ENCODE measurements at regions not wholly inside any gene's neighbourhood (a gene's known extent, or its start where the extent isn't known, plus 50 kb on each side); places are given as distances from the start of the nearest gene placed in this dataset.

DNA sequence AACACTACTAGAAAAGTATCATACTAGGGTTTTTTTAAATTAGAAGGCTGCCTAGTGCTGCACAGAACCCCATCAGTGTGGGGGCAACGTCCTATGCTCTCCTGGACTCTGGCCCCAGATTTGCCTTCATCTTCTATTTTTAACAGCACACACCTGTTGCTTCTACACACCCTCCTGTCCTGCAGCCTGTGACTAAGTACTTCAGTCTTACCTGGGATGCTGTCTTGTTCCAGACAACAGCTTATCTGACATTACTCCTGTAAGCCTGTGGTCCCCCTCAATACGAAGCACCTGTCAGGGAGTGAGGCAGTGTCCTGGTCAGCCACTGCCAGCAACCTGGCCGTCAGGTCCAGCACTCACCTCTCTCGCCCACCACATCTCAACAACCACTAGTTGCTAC, 247.6 kb upstream of the PSMD7 start:
- Histone ChIP-seq H3K27ac (ENCODE audit: low read depth, low read length) (no peak overlapping the region), H3K4me3 (ENCODE audit: low read length in 3 of 3) (no peak overlapping the region), H3K9me3 (ENCODE audit: control insufficient read depth in 3 of 3, low read length in 3 of 3) (no peaks in the 10 kb centered on the region), H3K36me3 (ENCODE audit: control insufficient read depth in 3 of 3, insufficient read depth in 3 of 3, low read length in 3 of 3) (no peaks in the 10 kb centered on the region), H3K9ac (ENCODE audit: low read depth in 1 of 3, low read length in 3 of 3) (no peak overlapping the region), H3K27me3 (ENCODE audit: control insufficient read depth in 3 of 3, insufficient read depth in 3 of 3, low read length in 3 of 3) (peaks cover 0 to 3% (median 0%) of the 10 kb centered on the region in 3 donors), H3K4me1 (ENCODE audit: control insufficient read depth in 3 of 3, insufficient read depth in 3 of 3, low read length in 3 of 3) (no peaks in the 10 kb centered on the region)

GRCh38 chr16:74046524-74046923, 250.1 kb upstream of the PSMD7 start:
- peaks cover 0 to 3% (median 0%) of the 10 kb centered on the region in 3 donors for H3K27me3 ChIP-seq (ENCODE audit: control insufficient read depth in 3 of 3, insufficient read depth in 3 of 3, low read length in 3 of 3)
- no peak overlapping the region for H3K9ac ChIP-seq (ENCODE audit: low read depth in 1 of 3, low read length in 3 of 3)
- no peak overlapping the region for H3K4me3 ChIP-seq (ENCODE audit: low read length in 3 of 3)
- no peaks in the 10 kb centered on the region for H3K4me1 ChIP-seq (ENCODE audit: control insufficient read depth in 3 of 3, insufficient read depth in 3 of 3, low read length in 3 of 3)
- H3K27ac ChIP-seq (ENCODE audit: low read depth, low read length): no peak overlapping the region
- no peaks in the 10 kb centered on the region for H3K36me3 ChIP-seq (ENCODE audit: control insufficient read depth in 3 of 3, insufficient read depth in 3 of 3, low read length in 3 of 3)
- no peaks in the 10 kb centered on the region for H3K9me3 ChIP-seq (ENCODE audit: control insufficient read depth in 3 of 3, low read length in 3 of 3)

DNA sequence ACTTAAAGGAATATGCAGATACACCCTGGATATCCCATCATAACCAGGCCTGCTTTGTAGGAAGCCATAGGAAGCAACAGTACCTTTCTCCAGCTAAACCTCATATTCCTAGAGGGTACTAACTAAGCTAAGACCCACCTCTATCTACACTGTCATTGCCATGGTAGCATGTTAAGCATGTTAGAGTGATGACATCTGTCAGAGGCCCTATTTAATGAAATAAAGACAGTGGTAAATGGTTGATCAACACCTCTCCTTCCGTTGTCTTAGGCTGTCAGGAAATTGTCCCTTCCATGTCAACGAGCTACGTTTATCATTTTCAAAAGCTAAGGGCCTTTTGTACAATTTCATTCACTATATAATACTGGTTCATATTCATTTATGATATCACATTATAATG, 251.1 kb upstream of the PSMD7 start:
- no peaks in the 10 kb centered on the region for H3K36me3 ChIP-seq (ENCODE audit: control insufficient read depth in 3 of 3, insufficient read depth in 3 of 3, low read length in 3 of 3)
- no peaks in the 10 kb centered on the region for H3K9me3 ChIP-seq (ENCODE audit: control insufficient read depth in 3 of 3, low read length in 3 of 3)

DNA sequence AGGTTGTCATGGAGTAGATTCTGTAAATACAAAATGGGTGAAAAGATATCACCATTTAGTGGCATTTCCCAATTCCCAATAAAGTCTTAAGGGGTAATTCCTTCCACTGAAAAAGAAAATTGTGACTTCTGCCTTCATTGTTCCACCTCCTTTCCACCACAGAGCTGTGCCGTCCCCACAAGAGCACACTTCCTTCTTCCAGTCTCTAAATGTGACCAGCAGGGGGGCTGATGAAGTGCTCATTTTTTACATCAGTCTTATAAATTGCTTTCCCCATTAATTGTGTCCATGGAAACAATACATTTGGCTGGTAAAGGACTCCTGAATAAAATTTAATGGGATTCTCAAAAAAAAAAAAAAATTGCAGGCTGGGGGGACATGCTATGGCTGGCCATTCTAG, 260.8 kb upstream of the PSMD7 start:
- Histone ChIP-seq H3K9ac (ENCODE audit: low read depth in 1 of 3, low read length in 3 of 3) (no peak overlapping the region), H3K27ac (ENCODE audit: low read depth, low read length) (no peak overlapping the region), H3K4me1 (ENCODE audit: control insufficient read depth in 3 of 3, insufficient read depth in 3 of 3, low read length in 3 of 3) (no peaks in the 10 kb centered on the region), H3K27me3 (ENCODE audit: control insufficient read depth in 3 of 3, insufficient read depth in 3 of 3, low read length in 3 of 3) (peaks cover 0 to 3% (median 0%) of the 10 kb centered on the region in 3 donors), H3K4me3 (ENCODE audit: low read length in 3 of 3) (no peak overlapping the region), H3K9me3 (ENCODE audit: control insufficient read depth in 3 of 3, low read length in 3 of 3) (no peaks in the 10 kb centered on the region), H3K36me3 (ENCODE audit: control insufficient read depth in 3 of 3, insufficient read depth in 3 of 3, low read length in 3 of 3) (no peaks in the 10 kb centered on the region)

More for the DNA sequence above, 251.1 kb upstream of the PSMD7 start:
- no peak overlapping the region for H3K9ac ChIP-seq (ENCODE audit: low read depth in 1 of 3, low read length in 3 of 3)
- no peak overlapping the region for H3K4me3 ChIP-seq (ENCODE audit: low read length in 3 of 3)
- H3K27ac ChIP-seq (ENCODE audit: low read depth, low read length): no peak overlapping the region
- peaks cover 0 to 3% (median 0%) of the 10 kb centered on the region in 3 donors for H3K27me3 ChIP-seq (ENCODE audit: control insufficient read depth in 3 of 3, insufficient read depth in 3 of 3, low read length in 3 of 3)
- H3K4me1 ChIP-seq (ENCODE audit: control insufficient read depth in 3 of 3, insufficient read depth in 3 of 3, low read length in 3 of 3): no peaks in the 10 kb centered on the region

DNA sequence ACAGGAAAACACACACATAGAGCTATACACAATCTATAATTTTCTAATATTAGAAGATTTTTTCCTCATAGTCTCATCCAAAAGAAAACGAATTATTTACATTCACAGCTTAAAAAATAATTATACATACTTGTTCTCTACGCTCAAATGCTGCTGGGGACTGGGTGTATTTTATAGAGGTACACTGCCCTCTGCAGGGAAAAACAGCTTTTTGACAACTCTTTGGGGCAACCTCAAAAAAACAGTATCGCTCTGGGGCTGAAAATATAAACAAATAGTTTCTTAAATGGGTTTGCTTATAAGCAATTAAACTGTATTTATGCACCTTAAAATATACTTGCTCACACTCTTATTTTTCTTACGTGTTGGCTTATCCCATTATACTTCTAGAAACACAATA, 261.8 kb upstream of the PSMD7 start:
- Histone ChIP-seq H3K27me3 (ENCODE audit: control insufficient read depth in 3 of 3, insufficient read depth in 3 of 3, low read length in 3 of 3) (peaks cover 0 to 3% (median 0%) of the 10 kb centered on the region in 3 donors), H3K4me1 (ENCODE audit: control insufficient read depth in 3 of 3, insufficient read depth in 3 of 3, low read length in 3 of 3) (no peaks in the 10 kb centered on the region), H3K36me3 (ENCODE audit: control insufficient read depth in 3 of 3, insufficient read depth in 3 of 3, low read length in 3 of 3) (no peaks in the 10 kb centered on the region), H3K9me3 (ENCODE audit: control insufficient read depth in 3 of 3, low read length in 3 of 3) (no peaks in the 10 kb centered on the region), H3K4me3 (ENCODE audit: low read length in 3 of 3) (no peak overlapping the region), H3K9ac (ENCODE audit: low read depth in 1 of 3, low read length in 3 of 3) (no peak overlapping the region), H3K27ac (ENCODE audit: low read depth, low read length) (no peak overlapping the region)

GRCh38 chr16:74034200-74034599, 262.4 kb upstream of the PSMD7 start:
- H3K9me3 ChIP-seq (ENCODE audit: control insufficient read depth in 3 of 3, low read length in 3 of 3): no peaks in the 10 kb centered on the region
- H3K27me3 ChIP-seq (ENCODE audit: control insufficient read depth in 3 of 3, insufficient read depth in 3 of 3, low read length in 3 of 3): peaks cover 0 to 3% (median 0%) of the 10 kb centered on the region in 3 donors
- H3K4me1 ChIP-seq (ENCODE audit: control insufficient read depth in 3 of 3, insufficient read depth in 3 of 3, low read length in 3 of 3): no peaks in the 10 kb centered on the region
- H3K27ac ChIP-seq (ENCODE audit: low read depth, low read length): no peak overlapping the region
- H3K36me3 ChIP-seq (ENCODE audit: control insufficient read depth in 3 of 3, insufficient read depth in 3 of 3, low read length in 3 of 3): no peaks in the 10 kb centered on the region
- no peak overlapping the region for H3K9ac ChIP-seq (ENCODE audit: low read depth in 1 of 3, low read length in 3 of 3)
- no peak overlapping the region for H3K4me3 ChIP-seq (ENCODE audit: low read length in 3 of 3)

- H3K27ac ChIP-seq (ENCODE audit: low read depth, low read length): no peak overlapping the region
- no peak overlapping the region for H3K9ac ChIP-seq (ENCODE audit: low read depth in 1 of 3, low read length in 3 of 3)
- H3K36me3 ChIP-seq (ENCODE audit: control insufficient read depth in 3 of 3, insufficient read depth in 3 of 3, low read length in 3 of 3): no peaks in the 10 kb centered on the region
- no peaks in the 10 kb centered on the region for H3K4me1 ChIP-seq (ENCODE audit: control insufficient read depth in 3 of 3, insufficient read depth in 3 of 3, low read length in 3 of 3)
- no peak overlapping the region for H3K4me3 ChIP-seq (ENCODE audit: low read length in 3 of 3)
- H3K9me3 ChIP-seq (ENCODE audit: control insufficient read depth in 3 of 3, low read length in 3 of 3): no peaks in the 10 kb centered on the region
- H3K27me3 ChIP-seq (ENCODE audit: control insufficient read depth in 3 of 3, insufficient read depth in 3 of 3, low read length in 3 of 3): peaks cover 0 to 3% (median 0%) of the 10 kb centered on the region in 3 donors
Observed at GRCh38 chr16:74033441-74033995, 263.1 kb upstream of the PSMD7 start.

GRCh38 chr16:74031551-74031950, 265.1 kb upstream of the PSMD7 start:
- H3K27ac ChIP-seq (ENCODE audit: low read depth, low read length): no peak overlapping the region
- H3K9me3 ChIP-seq (ENCODE audit: control insufficient read depth in 3 of 3, low read length in 3 of 3): no peaks in the 10 kb centered on the region
- no peaks in the 10 kb centered on the region for H3K4me1 ChIP-seq (ENCODE audit: control insufficient read depth in 3 of 3, insufficient read depth in 3 of 3, low read length in 3 of 3)
- no peaks in the 10 kb centered on the region for H3K36me3 ChIP-seq (ENCODE audit: control insufficient read depth in 3 of 3, insufficient read depth in 3 of 3, low read length in 3 of 3)
- no peak overlapping the region for H3K4me3 ChIP-seq (ENCODE audit: low read length in 3 of 3)
- H3K9ac ChIP-seq (ENCODE audit: low read depth in 1 of 3, low read length in 3 of 3): no peak overlapping the region
- peaks cover 0 to 3% (median 0%) of the 10 kb centered on the region in 3 donors for H3K27me3 ChIP-seq (ENCODE audit: control insufficient read depth in 3 of 3, insufficient read depth in 3 of 3, low read length in 3 of 3)

DNA sequence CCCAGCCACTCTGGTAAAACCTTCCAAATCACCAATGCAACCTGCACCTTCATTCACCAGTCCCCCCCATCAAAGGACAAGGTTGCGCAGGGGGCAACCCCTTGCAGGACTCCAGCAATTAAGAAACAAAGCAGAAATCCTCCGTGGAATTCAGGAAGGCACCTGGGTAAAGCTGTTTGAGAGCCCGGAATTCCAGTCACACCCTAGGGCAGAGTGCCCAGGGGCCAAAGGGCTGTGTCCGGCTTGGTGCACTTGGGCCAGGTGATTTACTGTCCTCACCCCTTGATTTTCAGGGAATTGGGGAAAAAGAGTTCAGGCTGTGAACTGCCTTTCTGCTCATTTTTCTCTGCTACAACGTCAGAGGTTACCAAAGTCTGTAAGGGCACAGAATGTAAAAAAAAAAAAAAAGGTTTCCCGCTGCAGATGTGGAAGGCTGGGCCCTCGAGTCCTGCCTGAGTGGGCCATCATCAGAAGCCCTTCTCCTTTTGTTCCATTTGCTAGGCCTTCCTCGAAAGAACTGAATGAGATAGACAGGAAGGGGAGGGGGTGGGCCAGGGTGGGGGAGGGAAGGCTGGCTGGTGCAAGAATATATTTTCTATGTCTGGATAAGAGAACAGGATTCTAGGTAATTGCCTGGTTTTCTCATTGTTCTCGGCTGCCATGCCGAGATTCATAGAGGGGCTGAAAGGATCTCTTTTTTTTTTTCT, 266.5 kb upstream of the PSMD7 start:
- Histone ChIP-seq H3K9me3 (ENCODE audit: control insufficient read depth in 3 of 3, low read length in 3 of 3) (no peaks in the 10 kb centered on the region), H3K27ac (ENCODE audit: low read depth, low read length) (no peak overlapping the region), H3K4me1 (ENCODE audit: control insufficient read depth in 3 of 3, insufficient read depth in 3 of 3, low read length in 3 of 3) (no peaks in the 10 kb centered on the region), H3K9ac (ENCODE audit: low read depth in 1 of 3, low read length in 3 of 3) (no peak overlapping the region), H3K27me3 (ENCODE audit: control insufficient read depth in 3 of 3, insufficient read depth in 3 of 3, low read length in 3 of 3) (peaks cover 0 to 5% (median 0%) of the 10 kb centered on the region in 3 donors), H3K4me3 (ENCODE audit: low read length in 3 of 3) (no peak overlapping the region), H3K36me3 (ENCODE audit: control insufficient read depth in 3 of 3, insufficient read depth in 3 of 3, low read length in 3 of 3) (no peaks in the 10 kb centered on the region)

- Histone ChIP-seq H3K27ac (ENCODE audit: low read depth, low read length) (no peak overlapping the region), H3K9me3 (ENCODE audit: control insufficient read depth in 3 of 3, low read length in 3 of 3) (no peaks in the 10 kb centered on the region), H3K36me3 (ENCODE audit: control insufficient read depth in 3 of 3, insufficient read depth in 3 of 3, low read length in 3 of 3) (no peaks in the 10 kb centered on the region)
Observed at GRCh38 chr16:74029115-74029792, 267.4 kb upstream of the PSMD7 start.

More at GRCh38 chr16:74029115-74029792, 267.4 kb upstream of the PSMD7 start:
- H3K4me3 ChIP-seq (ENCODE audit: low read length in 3 of 3): no peak overlapping the region
- H3K9ac ChIP-seq (ENCODE audit: low read depth in 1 of 3, low read length in 3 of 3): no peak overlapping the region
- H3K4me1 ChIP-seq (ENCODE audit: control insufficient read depth in 3 of 3, insufficient read depth in 3 of 3, low read length in 3 of 3): no peaks in the 10 kb centered on the region
- H3K27me3 ChIP-seq (ENCODE audit: control insufficient read depth in 3 of 3, insufficient read depth in 3 of 3, low read length in 3 of 3): peaks cover 0 to 4% (median 0%) of the 10 kb centered on the region in 3 donors

Data from skeletal muscle tissue (tissue), 3 donors.